GM23338 (cell line): ENCODE measurements at regions not wholly inside any gene's neighbourhood (a gene's known extent, or its start where the extent isn't known, plus 50 kb on each side); places are given as distances from the start of the nearest gene placed in this dataset.

Source experiments
- CREB1 ChIP-seq: fragments of 250-450 bp; sonication (Bioruptor Pico); IDR thresholded peaks from 2 replicates; pipeline ENCODE4 v1.5.0; 2020; ENCODE audit warnings: low read depth, mild to moderate bottlenecking, moderate library complexity
- CTCF ChIP-seq, 2 experiments: fragments of 200-600 bp in 1 of 2; sonication (generic) in 1 of 2; conservative IDR thresholded peaks; 2 replicates each; pipeline versions ENCODE4 v1.5.1 to v1.6.1; 2016 to 2017; ENCODE audit warnings: antibody characterized with exemption in 2 of 2, low read depth in 2 of 2, mild to moderate bottlenecking in 2 of 2, moderate library complexity in 1 of 2
- ETS1 ChIP-seq: IDR thresholded peaks from 2 replicates; pipeline ENCODE4 v1.6.1; 2016; ENCODE audit warnings: antibody characterized with exemption
- EZH2 ChIP-seq: fragments of 200-600 bp; sonication (generic); IDR thresholded peaks from one replicate; pipeline ENCODE4 v1.8.0; 2017; ENCODE audit warnings: antibody characterized with exemption, mild to moderate bottlenecking, low read depth; ENCODE audit not compliant: unreplicated experiment
- EZH2phosphoT487 ChIP-seq: fragments of 200-600 bp; sonication (generic); IDR thresholded peaks from one replicate; pipeline ENCODE4 v1.8.1; 2018; ENCODE audit warnings: antibody characterized with exemption; ENCODE audit not compliant: unreplicated experiment
- JUNB ChIP-seq: IDR thresholded peaks from one replicate; pipeline ENCODE4 v1.6.1; 2016; ENCODE audit warnings: antibody characterized with exemption; ENCODE audit not compliant: unreplicated experiment
- NANOG ChIP-seq: IDR thresholded peaks from 2 replicates; pipeline ENCODE4 v1.6.1; 2016; ENCODE audit warnings: antibody characterized with exemption, borderline replicate concordance
- POLR2AphosphoS5 ChIP-seq: IDR thresholded peaks from 2 replicates; pipeline ENCODE4 v1.6.1; 2016; ENCODE audit warnings: antibody characterized with exemption, low read depth
- REST ChIP-seq: IDR thresholded peaks from one replicate; pipeline ENCODE4 v1.6.1; 2018; ENCODE audit warnings: antibody characterized with exemption; ENCODE audit not compliant: unreplicated experiment
- STAT1 ChIP-seq: IDR thresholded peaks from one replicate; pipeline ENCODE4 v1.6.1; 2016; ENCODE audit warnings: antibody characterized with exemption; ENCODE audit not compliant: unreplicated experiment

- TF ChIP-seq CTCF (conservative IDR thresholded peaks at IDR 0.05; ENCODE audit: low read depth in 2 of 2) (no peak), EZH2 (no peak), CREB1 (CRISPR knock-in tag) (no peak), POLR2AphosphoS5 (no peak), JUNB (no peak), REST (no peak), EZH2phosphoT487 (no peak), ETS1 (no peak), STAT1 (no peak), NANOG (no peak)
These were observed 308.4 kb upstream of the CDH2 start for GRCh38 chr18:28485210-28485801.
